MV-4-11 (cell line): ENCODE measurements at regions not wholly inside any gene's neighbourhood (a gene's known extent, or its start where the extent isn't known, plus 50 kb on each side); places are given as distances from the start of the nearest gene placed in this dataset.
"Not testable (repeated sequence)": the region's sequence is repeated elsewhere in the genome, so short reads cannot be mapped to it uniquely, and the experiment has no call there.

Experiments used
- DNase-seq: peaks from one replicate; lab custom pipeline; 2025; lab: John Stamatoyannopoulos, UW

DNA sequence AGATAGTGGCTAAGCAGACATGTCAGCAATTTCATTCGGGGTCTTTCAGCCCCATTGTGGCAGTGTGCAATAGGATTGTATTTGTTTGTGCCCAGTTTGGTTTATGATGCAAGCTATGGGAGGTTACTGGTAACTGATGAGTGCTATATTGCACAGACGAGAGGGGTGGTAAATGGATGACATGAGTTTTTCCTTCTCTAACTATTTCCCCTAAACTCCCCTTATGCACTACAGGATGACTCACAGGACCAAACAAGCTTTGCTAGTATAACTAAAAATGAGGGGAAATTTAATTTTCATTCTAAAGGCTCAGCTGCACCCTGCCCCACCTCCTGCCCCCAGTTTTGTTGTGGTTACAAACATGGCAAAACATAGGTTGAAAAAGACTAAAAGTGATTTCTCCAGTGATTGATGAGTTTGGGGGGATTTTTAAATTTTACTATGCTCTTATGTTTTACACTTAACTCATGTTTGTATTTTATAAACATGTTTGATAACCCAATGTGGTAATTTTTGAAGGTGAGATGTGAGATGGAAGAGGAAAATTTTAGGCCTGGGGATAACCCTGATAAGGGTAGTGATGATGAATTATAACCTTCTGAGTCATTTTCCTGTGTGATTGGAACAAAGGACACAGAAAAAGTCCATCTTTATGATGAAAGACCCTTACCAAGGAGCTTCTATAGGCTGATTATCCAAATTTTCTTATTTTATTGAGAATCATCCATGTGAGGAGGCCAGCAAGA lies 60.8 kb upstream of the NAMPT start:
- DNase-seq = peak; percentile 45

DNA sequence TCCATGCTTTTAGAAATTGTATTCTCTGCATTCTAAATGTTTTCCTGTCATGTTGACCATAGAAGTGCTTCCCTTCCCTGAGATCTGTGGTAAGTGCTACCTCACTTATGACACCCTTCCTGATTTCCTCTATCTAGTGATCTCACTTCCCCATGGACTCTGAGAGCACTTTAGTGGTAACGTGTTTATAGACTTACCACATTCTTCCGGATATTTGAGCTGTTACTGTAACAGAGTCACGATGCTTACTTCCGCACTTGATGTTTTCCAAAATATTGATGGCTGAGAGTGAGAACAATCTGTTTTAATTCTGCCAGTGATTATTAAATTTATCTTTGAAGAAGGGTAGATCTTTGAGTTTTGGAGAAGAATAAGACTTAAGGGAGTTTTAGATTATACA lies 60.1 kb upstream of the NAMPT start:
- DNase-seq = peak; percentile 98

DNA sequence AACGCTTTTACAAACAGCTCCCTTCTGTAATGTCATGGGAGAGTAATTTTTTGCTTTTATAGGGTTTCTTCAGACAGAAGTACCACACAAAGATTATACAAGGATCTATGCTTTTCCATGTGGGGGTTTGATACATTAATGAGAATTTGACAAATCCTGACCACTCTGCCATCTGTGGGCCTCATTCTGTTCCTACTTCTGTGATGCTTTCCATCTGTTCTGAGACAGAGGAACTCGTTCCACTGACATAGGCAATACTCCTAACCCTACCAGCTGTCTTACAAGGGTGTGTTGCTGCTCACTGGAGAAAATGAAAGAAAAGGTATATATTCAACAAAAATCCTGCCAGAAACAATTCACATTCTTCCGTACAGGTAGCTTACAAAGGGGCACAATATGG lies 59.4 kb upstream of the NAMPT start:
- DNase-seq = no peak

DNA sequence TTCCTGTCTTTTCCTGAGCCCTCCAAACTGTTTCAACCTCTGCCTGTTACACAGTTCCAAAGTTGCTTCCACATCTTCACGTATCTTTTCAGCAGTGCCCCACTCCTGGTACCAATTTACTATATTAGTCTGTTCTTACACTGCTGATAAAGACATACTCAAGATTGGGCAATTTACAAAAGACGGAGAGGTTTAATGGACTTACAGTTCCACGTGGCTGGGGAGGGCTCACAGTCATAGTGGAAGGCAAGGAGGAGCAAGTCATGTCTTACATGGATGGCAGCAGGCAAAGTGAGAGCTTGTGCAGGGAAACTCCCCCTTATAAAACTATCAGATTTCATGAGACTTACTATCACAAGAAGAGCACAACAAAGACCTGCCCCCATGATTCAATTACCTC lies 57.3 kb upstream of the NAMPT start:
- DNase-seq = not testable (repeated sequence)

GRCh38 chr7:106340247-106340596 lies 55.4 kb upstream of the NAMPT start:
- not testable (repeated sequence) for DNase-seq

DNA sequence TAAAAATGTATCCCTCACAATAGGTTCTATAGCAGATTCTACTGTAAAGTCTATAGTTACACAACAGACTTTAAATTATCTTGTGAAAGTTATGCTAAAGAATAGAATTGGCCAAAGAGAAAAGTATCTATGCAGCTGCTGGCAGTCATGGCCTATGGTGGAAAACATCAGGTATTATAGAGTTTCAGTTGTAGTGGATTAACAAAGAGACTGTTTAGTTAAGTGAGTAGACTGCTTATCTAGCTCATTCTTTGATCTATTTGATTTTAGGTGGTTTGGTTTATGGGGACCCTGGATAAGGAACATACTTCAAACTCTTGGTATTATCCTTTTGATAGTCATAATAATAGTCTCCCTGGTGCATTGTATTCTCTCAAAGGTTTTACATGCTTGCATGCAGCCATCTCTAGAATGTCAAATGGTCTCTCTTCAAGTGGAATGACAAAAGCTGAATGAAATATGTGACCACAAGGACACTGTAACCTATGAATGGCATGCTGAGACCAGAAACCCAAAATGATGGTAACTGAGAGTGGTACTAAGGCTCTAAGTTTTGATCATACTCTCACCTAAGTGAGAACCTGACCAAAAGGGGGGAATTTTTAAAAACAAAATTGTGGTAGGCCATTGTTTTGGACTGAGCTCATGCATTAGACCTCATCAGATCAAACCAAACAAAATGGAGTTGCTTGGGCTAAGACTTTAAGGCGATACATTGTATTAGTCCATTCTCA lies 54.9 kb upstream of the NAMPT start:
- no peak for DNase-seq

- DNase-seq = no peak
Observed at GRCh38 chr7:106337754-106338153, 53.0 kb upstream of the NAMPT start.

GRCh38 chr7:106335814-106336213 lies 51.0 kb upstream of the NAMPT start:
- no peak for DNase-seq
